ENCODE measurements at regions not wholly inside any gene's neighbourhood (a gene's known extent, or its start where the extent isn't known, plus 50 kb on each side); places are given as distances from the start of the nearest gene placed in this dataset.

DNA sequence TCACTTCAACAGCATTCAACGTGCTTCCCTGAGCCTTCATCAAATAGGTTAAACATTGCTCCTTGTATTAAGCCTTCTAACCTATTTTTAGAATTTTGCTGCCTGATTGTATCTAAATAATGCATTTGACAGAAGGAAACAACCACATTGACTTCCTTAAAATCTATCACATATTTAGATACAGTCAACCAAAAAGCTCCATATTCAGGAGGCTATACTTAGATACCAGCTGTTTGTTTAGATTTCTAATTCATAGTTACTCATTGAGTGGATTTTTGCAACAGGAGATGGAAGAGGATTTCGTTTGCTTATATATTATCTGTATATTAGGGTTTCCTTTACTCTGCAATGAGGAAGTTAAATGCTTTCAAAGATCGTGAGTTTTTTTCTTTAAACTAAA, 241.1 kb upstream of the PPP1R2C start:
- TF ChIP-seq, protein P1, sequence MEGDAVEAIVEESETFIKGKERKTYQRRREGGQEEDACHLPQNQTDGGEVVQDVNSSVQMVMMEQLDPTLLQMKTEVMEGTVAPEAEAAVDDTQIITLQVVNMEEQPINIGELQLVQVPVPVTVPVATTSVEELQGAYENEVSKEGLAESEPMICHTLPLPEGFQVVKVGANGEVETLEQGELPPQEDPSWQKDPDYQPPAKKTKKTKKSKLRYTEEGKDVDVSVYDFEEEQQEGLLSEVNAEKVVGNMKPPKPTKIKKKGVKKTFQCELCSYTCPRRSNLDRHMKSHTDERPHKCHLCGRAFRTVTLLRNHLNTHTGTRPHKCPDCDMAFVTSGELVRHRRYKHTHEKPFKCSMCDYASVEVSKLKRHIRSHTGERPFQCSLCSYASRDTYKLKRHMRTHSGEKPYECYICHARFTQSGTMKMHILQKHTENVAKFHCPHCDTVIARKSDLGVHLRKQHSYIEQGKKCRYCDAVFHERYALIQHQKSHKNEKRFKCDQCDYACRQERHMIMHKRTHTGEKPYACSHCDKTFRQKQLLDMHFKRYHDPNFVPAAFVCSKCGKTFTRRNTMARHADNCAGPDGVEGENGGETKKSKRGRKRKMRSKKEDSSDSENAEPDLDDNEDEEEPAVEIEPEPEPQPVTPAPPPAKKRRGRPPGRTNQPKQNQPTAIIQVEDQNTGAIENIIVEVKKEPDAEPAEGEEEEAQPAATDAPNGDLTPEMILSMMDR (IDR thresholded peaks at IDR 0.05), result no peak
- TF ChIP-seq EZH2 (IDR thresholded peaks at IDR 0.05; ENCODE audit: borderline replicate concordance, insufficient read depth, low read depth, low read length, poor library complexity, severe bottlenecking), result no peak

All from B cell (primary cell).